ENCODE measurements at regions not wholly inside any gene's neighbourhood (a gene's known extent, or its start where the extent isn't known, plus 50 kb on each side); places are given as distances from the start of the nearest gene placed in this dataset.

DNA sequence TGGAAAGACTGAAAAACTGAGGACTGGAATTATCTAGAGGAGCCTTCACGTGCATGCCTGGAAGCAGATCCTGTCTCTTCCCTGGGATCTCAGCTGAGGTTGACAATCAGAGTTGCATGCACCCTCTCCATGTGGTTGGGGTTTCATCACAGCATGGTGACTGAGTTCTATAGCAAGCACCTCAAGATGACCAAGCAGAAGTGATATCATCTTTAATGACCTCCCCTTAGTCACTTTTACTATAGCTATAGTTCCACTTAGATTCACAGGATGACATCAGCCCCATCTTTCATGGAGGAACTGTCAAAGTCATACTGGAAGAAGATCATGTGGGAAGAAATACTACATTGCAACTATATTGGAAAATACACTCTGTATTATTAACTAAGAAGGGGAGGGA, 105.8 kb upstream of the ATXN7L3B start:
- TF ChIP-seq POLR2A (IDR thresholded peaks at IDR 0.05), result no peak
- TF ChIP-seq, protein P1, sequence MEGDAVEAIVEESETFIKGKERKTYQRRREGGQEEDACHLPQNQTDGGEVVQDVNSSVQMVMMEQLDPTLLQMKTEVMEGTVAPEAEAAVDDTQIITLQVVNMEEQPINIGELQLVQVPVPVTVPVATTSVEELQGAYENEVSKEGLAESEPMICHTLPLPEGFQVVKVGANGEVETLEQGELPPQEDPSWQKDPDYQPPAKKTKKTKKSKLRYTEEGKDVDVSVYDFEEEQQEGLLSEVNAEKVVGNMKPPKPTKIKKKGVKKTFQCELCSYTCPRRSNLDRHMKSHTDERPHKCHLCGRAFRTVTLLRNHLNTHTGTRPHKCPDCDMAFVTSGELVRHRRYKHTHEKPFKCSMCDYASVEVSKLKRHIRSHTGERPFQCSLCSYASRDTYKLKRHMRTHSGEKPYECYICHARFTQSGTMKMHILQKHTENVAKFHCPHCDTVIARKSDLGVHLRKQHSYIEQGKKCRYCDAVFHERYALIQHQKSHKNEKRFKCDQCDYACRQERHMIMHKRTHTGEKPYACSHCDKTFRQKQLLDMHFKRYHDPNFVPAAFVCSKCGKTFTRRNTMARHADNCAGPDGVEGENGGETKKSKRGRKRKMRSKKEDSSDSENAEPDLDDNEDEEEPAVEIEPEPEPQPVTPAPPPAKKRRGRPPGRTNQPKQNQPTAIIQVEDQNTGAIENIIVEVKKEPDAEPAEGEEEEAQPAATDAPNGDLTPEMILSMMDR (IDR thresholded peaks at IDR 0.05), result no peak
- no peak for TF ChIP-seq POLR2AphosphoS5 (IDR thresholded peaks at IDR 0.05)
